Kidney glomerular epithelial cell (primary cell): ENCODE measurements at regions not wholly inside any gene's neighbourhood (a gene's known extent, or its start where the extent isn't known, plus 50 kb on each side); places are given as distances from the start of the nearest gene placed in this dataset.
A peak's percentile ranks its signal among the peaks of the same experiment; 100 is the strongest.

Source experiments
- DNase-seq: peaks from one replicate; lab custom pipeline; 2025; lab: John Stamatoyannopoulos, UW

DNA sequence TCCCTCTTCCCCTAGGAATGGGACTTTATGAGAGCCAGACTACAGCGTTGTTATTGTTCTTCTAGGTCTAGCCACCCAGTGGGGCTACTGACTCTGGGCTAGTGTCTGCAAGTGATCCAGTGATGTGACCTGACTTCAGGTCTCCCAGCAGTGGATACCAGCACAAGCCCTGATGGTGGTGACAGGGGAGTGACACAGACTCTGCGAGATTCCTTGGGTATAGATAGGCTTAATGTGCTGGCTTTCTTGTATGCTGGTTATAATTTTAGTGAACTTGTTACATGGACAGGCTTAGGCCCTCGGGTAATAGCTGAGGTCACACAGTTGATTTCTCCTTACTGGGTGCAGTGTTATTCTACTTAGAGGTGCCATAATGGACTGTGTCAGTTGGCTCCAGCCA, 106.9 kb downstream of the TBC1D30 start:
- no peak for DNase-seq

DNA sequence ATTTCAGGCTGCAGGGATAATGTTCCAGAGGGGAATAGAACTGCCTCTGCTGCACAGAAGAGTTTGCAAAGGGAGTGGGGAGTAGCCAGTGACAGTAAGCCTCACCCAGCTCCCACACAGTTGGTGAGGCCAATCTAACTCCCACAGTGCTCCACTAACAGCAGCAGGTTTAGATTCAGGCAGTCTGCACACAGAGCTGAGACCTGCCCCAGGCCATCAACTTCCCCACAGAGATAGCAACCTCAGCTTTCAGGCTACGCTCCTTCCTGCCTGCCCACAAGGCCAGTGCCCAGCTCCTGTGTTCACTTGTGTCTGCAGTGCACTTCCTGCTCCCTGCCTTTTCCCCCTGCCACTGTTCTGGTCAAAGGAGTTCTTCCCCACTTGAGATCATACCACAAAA, 107.5 kb downstream of the TBC1D30 start:
- DNase-seq: no peak

DNA sequence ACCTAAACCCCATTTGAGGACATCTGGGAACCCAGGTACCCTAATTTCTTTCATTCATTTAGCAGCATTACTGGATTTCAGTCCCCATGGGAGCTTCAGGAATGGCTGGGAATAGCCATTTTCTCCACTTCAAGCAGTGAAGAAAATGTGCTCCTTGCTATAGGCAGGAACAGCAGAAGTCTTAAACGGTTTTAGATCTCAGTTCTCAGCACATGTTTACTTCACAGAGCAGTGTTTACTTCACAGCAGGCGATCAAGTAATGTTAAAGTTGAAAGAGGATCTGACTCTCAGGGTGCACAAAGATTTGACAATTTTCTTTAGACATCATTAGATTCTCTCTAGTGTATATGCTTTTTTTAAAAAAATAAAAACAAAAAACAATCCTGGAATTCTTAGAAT, 109.3 kb downstream of the TBC1D30 start:
- DNase-seq: no peak

DNA sequence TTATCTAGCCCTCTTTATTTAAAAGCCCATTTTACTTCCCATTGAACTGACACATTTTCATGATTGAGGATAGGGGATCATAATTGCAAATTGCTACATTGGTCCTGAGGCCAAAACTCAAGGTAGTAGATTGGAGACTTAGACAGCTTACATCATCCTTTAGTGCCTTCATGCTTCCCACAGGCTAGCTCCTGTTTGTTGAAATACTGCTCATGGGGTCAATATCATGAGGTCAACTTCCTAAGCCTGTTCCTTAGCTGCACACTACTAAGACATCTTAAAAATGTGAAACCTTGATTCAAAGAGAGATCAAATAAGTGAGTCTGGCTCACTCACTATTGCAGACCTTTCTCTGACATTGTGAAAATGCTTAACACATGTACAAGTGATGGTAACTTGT, 113.0 kb downstream of the TBC1D30 start:
- DNase-seq: no peak

DNA sequence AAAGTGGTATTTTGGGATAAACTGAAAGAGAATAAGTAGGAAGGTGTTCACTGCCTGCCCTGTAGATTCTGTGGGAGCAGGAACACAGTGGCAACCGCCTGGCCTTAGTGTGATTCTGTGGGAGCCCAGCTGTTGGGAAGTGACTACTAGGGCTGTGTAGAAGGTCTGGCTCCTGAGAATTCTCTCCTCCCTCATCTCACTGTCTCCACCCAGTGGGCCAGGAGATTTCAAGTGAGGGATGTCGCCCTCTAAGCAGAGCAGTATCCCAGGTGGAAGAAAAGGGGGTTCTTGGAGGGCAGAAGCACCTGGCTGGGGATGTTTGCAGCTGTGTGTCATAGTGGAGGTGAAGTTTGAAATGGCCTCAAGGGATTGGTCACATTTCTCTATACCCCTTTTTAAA, 113.7 kb downstream of the TBC1D30 start:
- DNase-seq: no peak

DNA sequence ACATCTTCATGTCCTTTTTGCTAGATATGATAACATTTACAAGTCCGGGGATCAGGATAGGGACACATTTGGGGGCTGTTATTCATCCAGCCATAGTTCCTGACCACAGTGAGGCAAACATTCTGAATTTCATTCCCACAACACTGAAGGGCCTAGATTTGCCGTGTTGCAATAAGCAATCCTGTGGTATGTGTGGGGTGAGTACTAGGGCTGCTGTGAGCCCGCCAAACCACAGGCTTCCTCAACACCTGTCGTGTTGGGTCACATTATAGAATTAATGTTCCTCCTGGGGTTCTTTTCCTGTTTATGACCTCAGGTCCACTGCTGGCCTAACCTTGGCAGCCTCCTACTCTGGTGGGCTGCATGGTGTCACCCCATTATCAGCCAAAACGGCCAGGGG, 119.2 kb downstream of the TBC1D30 start:
- no peak for DNase-seq

DNA sequence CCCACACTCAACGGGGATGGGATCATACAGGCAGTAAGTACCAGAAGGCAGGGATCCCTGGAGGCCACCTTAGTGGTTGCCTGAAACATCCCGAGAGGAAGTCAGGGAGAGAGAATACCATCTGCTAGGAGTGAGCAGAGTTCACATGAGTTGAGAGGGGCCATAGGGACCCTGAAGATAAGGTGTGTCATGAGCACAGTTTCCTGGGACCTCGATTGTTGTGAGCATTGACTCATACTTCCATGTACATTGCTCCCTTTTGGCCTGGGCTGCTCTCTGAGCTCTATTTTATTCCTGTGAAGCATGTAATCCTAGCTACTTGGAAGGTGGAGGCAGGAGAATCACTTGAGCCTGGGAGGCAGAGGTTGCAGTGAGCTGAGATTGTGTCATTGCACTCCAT, 120.5 kb downstream of the TBC1D30 start:
- DNase-seq: no peak

DNA sequence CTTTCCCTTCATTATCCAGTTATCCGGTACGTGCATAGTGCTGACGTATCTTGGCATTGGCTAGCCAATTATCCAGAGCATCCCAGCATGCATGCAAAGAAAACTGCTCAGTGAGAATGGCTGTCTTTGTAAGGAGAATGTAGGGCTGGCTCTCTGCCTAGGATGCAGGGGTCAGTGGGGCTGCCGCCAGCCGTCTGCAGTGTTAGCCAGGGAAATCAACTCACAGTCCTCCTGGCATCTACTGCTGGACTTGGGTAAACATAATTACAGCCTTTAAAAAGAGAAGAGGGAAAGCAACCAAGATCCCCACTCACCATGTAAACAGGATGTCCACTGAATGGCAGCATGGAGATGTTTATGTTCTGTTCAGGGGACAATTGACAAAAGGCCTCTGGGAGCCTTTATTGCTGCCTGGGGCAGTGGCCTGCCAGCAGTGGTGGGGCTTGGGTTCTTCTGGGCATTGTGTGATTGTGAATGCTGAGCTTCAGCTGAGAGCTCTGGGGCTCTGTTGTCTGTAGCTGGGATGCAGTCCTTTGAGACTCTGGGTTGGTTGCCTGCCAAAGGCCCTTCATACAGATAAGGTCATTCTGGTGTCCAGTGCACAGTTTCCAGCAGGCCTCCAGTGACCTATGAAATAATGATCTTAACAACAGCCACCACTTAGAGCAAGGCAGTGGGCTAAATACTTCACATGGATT, 121.8 kb downstream of the TBC1D30 start:
- no peak for DNase-seq

DNA sequence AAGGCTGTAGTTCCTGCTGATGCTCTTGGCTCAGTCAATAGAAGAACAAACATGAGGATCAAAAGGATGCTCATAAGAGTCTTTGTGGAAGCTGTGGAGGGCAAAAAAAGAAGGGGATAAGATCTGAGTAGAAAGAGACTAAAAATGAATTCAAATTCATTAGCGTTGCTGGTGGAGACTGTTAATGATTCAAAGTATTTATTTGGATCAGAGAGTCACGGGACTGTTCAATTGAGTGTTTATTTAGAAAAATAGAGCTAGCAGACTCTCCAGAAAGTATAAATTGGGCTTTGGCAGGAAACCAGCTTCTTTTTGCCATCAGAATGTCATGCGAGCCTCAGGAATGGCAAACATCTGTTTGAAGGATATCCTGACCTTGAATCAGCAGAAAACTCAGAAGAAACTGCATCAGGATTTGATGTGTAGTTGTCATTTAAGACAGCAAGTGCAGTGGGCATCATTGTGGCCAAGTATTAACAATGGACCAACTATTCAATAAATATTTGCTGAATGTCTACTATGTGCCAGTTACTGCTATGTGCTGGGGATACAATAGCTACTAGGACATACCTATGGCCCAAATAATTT, 126.4 kb downstream of the TBC1D30 start:
- no peak for DNase-seq

DNA sequence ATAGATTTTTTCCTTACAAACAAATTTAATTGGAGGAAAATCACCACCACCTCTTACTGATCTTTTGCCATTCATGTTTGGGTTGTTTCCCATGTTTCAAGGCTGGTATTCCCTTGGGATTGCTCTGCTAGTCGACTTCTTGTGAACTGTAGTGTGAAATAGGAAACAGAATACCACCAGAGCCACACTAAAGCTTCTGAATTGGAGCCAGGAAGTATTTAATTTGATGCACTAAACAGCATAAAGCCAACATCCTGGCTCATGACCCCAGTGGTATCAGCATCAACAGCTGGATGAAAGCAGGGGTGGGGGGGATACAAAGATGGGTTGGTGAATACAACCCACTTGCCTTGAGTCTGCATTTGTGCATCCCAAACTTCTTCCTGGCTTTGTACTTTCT, 127.5 kb downstream of the TBC1D30 start:
- no peak for DNase-seq

DNA sequence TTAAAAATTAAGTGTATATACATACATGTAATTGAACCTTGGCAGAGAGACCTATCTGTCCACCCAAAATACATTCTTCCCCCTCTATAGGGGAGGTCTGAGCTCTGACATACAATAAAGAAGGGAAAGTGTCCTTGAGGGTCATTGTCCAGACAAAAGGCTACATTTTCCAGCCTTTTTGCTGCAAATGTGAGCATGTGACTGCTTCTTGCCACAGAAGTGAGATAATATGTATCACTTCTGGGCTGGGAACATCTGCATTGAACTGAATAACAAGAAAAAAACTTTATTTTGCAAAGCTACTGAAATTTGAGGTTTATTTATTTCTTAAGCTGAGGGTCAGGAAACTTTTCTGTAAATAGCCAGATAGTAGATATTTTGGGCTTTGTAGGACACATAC, 131.3 kb downstream of the TBC1D30 start:
- no peak for DNase-seq

DNA sequence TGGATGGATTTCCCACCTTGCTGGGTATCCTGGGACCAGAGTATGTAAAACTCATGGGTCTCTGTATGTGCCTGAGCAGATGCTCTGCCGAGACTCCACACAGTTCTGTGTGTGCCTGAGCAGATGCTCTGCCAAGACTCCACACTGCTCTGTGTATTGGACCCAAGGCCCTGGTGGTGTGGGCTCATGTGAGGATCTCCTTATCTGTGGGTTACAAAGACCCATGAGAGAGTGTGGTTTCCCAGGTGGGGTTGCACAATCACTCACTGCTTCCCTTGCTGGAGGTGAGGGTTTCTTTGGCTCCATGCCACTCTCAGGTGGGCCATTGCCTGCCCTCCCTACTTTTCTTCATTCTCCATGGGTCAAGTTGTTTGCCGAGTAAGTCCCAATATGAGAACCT, 141.5 kb downstream of the TBC1D30 start:
- no peak for DNase-seq

DNA sequence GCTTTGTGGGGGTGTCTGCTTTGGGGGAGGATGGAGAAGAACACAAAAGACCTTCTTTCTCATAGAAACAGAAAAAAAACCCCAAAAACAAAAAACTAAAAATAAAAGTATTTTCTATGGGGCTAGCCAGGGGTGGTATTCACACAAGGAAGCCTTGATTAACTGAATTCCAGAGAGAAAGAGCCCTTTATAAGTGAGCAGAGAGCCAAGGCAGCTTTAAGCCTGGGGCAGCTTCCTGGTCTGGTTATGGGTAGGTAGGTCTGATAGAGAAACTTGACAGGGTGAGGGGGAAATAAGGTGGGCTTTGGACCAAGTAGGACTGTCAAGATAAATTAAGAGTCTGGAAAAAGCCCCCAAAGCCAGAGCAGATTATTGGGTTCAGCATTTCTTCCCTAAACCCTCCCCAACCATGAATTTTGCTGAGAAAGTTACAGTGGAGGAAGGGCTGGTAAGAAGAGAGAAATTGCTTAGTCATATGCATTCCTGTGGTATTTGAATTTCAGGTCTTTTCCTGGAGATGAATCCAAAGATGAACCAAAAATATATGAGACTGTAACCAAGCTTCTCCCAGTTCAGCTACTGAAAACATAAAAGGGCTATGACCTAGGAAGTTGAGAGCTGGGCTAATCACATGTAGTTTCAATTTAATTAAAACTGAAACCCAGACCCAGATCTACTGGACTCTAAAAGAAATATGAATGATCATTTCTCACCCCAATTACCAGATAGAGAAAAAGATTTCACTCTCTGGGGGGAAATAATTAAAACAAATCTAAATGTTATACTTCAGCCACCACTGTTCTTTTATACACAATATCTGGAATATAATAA, 144.8 kb downstream of the TBC1D30 start:
- peak; percentile 86 for DNase-seq

DNA sequence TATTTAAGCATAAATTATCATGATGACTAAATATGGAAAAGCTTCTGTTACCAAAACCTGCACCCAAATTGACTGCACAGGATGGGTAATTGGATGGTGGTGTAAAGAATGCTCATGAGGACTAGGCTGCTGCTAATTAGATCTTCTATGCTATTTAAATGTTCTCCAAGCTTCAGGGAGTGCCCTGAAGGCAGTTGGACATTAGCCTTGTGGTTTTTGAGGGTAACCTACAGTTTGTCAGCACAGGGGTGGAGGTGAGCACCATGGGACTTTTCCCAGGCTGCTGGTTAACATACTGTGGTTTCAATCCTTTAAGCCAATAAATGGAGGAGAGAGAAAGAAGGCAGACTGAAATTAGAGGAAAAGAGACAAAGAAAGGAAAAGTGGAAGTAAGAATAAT, 145.0 kb downstream of the WIF1 start:
- no peak for DNase-seq

DNA sequence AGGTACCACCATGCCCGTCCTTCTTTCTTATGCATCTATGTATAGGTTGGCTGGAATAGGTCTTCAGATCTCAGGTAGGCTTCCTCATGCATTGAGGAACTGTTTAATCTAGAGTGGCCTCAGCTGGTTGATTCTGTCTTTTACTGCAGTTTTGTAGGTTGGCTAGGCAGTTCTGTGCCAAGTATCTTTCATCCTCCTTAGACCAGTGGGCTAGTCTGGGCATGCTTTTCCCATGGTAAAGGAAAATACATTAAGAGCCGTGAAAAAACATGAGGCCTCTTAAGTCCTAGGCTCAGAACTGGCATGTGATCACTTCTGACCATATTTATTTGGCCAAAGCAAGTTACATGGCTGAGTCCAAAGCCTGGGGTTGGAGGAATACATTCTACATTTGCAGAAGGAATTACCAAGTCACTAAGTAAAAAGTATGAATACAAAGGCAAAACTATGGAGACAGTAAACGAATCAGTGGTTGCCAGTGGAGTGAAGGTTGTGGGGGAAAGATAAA, 137.3 kb downstream of the WIF1 start:
- no peak for DNase-seq

DNA sequence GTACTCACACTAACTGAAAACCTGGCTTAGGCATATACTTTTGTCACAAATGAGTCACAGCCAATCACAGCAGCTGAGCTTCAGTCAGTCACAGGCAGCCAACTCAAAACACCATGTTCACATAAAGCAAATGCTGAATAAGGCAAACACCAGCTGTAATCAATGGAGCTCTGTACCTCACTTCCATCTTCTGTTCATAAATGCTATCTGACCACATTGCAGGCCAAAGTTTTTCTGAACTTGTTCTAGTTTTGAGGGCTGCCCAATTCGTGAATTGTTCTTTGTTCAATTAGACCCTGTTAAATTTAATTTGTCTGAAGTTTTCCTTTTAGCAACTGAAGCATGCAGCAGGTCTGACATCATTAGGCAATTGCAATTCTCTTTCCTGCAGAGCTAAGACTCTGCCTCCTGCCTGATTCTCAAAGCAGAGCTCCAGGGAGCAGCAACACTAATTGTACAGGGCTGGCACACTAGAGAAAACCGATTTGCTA, 129.9 kb downstream of the WIF1 start:
- DNase-seq: peak; percentile 5

DNA sequence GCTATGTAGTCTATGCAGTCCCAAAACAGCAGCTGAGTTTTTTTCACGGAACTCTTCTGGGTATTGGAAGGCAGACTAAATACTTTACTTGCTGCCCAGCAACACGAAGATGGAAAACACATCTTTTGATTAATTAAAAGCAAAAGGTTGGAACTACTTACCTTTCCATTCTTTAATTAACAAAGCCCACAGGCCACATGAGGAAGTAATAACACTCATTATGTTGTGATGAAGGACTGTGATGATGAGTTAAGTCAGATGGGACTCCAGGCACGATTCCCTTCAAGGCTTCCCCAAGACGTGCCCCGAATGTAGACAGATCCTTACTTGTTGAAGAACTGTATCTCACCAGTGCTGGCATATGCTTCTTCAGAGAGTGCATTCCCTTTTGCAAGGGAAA, 129.0 kb downstream of the WIF1 start:
- peak; percentile 24 for DNase-seq

DNA sequence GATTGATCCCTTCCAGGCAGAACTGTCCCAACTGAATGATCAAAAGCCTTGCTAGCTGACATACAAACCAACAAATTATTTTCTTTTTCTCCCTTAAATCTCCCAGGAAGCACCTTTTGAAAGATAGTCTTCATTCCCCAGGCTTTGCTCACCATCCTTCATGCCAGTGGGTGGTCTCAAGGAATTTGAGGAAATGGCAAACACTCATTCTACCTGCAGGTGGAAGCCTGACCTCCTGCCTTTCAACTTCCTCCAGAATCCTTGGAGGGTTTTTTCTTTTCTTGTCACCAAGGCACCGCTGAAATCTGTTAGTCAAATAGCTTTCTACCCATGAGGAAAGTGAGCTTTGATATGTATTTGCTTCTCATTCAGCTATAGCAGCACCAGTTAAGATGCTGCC, 128.5 kb downstream of the WIF1 start:
- DNase-seq: peak; percentile 24

DNA sequence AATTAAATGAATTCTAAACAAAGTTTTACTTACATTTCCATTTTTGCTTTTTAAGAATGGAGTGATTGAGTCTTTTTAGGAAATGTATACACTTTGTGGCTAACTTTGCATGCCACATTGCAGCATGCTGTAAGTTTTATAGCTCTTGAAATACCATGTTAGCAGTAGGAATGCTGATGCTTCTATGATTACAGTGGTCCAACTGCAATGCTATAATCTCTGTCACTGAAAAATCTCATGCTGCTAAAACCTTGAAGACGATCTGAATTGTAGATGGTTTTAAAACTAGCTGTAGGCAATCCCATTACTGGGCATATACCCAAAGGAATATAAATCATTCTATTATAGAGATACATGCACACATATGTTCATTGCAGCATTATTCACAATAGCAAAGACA, 127.6 kb downstream of the WIF1 start:
- DNase-seq: no peak

DNA sequence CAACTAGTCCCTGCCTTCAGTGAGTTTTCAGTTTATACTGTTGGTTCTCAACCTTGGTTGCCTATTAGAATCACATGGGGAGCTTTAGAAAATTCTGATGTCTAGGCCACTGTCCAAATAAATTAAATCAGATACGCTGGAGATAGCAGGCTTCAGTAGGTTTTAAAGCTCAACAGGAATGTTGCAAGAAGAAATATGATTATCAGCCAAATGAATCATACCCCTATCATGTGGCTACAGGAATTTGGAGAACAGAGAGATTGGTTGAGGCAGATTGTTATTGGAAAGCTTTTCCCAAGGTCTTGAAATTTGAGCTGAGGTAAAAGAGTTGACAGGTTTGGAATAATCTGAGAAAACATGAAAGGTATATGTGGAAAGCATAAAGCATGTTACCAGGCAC, 125.3 kb downstream of the WIF1 start:
- DNase-seq: peak; percentile 23

DNA sequence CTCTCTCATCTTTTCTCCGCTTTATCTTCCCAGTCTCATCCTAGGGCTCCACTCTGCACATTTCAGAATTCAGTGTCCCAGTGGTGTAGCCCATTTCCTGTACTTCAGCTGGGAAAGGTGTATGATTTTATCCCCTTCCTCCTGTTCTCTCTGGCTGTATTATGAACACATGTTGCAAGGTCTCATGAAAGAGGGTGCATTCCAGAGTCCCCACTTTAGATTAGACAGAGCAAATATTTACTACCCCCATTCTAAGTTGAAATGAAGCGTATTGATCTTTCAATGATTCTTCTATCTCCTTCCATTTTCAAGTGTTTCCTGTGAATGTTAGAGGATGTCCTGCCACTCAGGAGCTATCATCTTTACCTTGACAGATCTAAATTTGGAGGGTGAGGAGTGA, 123.2 kb downstream of the WIF1 start:
- DNase-seq: no peak

DNA sequence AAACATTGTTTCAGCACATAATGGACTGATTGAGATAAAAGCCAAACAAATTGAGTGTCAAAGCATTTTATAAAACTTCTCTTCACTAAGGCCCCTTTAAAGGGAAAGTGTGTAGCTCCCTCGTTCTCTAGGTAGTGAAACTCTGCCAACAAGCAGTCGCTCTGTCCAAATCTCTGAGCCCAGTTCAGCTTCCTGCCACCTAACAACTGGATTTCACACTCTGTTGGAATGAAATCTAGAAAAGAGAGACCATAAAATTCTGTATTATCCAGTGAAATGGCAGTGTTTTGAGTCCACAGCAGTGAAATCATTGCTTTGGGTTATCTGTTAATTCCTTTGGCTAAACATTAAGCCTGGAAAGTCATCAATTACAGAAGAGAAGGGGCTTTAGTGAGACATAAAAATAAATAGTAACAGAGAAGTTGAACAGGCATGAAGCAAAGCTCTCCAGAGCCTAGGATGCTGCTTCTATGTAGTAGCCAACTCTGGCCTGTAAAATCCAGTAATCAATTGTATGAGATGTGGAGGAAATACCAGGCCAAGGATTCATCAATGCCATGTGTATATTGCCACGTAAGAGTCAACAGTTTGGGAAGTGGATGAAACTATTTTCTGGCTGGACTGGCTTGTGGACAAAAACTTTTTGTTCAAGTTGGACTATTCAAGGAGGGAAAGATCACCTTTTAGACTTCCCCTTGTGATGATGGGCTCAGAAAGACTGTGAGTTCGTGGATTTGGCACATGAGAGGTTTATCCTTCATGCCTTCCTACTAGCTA, 122.5 kb downstream of the WIF1 start:
- peak; percentile 45 for DNase-seq
